ENCODE measurements at regions not wholly inside any gene's neighbourhood (a gene's known extent, or its start where the extent isn't known, plus 50 kb on each side); places are given as distances from the start of the nearest gene placed in this dataset.
A peak's percentile ranks its signal among the peaks of the same experiment; 100 is the strongest.

DNA sequence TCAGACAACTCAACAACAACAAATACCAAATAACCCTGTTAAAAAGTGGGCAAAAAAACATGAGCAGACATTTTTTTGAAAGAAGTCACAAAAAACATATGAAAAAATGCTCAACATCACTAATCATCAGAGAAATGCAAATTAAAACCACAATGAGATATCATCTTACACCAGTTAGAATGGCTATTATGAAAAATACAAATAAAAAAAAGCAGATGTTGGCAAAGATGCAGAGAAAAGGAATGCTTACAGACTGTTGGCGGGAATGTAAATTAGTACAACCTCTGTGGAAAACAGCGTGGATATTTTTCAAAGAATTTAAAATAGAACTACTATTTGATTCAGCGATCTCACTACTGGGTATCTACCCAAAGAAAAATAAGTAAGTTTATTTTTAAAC, 114.0 kb downstream of the SLC38A4 start:
- H3K9ac ChIP-seq: no peak overlapping the region
- TF ChIP-seq Cebpa-rat (IDR thresholded peaks at IDR 0.05): no peak
- no peaks in the 10 kb centered on the region for H3K27me3 ChIP-seq
- H4K20me1 ChIP-seq: no peaks in the 10 kb centered on the region
- no peaks in the 10 kb centered on the region for H3K4me1 ChIP-seq
- H3K36me3 ChIP-seq: no peaks in the 10 kb centered on the region
- no peak overlapping the region for H3K4me3 ChIP-seq
- no peaks in the 10 kb centered on the region for H3K9me3 ChIP-seq (replicated peaks in 1 of 11)
- H3K27ac ChIP-seq: no peak overlapping the region
- H3K4me2 ChIP-seq: no peak overlapping the region

DNA sequence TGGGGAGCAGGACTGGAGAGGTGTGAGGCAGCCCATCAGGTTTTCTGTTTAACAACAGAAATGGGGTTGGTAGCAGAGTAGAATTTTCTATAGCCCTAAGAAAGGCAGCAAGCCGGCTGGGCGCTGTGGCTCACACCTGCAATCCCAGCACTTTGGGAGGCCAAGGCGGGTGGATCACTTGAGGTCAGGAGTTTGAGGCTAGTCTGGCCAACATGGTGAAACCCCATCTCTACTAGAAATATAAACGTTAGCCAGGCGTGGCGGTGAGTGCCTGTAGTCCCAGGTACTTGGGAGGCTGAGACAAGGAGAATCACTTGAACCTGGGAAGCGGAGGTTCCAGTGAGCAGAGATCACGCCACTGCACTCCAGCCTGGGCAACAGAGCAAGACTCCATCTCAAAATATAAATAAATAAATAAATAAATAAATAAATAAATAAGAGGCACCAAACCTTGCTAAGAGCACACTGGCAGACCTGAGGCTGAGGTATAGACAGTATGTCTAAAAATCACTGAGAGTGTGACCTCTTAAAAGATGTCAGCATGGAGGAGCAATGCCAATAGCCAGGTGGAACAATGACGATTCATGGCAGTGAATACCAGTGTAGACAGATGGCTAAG, 115.6 kb downstream of the SLC38A4 start:
- TF ChIP-seq Cebpa-rat (IDR thresholded peaks at IDR 0.05): no peak
- Histone ChIP-seq H3K9me3 (replicated peaks in 1 of 11) (no peaks in the 10 kb centered on the region), H4K20me1 (no peaks in the 10 kb centered on the region), H3K4me1 (no peaks in the 10 kb centered on the region), H3K9ac (no peak overlapping the region), H3K27me3 (no peaks in the 10 kb centered on the region), H3K36me3 (no peaks in the 10 kb centered on the region), H3K4me2 (no peak overlapping the region), H3K4me3 (no peak overlapping the region), H3K27ac (no peak overlapping the region)

DNA sequence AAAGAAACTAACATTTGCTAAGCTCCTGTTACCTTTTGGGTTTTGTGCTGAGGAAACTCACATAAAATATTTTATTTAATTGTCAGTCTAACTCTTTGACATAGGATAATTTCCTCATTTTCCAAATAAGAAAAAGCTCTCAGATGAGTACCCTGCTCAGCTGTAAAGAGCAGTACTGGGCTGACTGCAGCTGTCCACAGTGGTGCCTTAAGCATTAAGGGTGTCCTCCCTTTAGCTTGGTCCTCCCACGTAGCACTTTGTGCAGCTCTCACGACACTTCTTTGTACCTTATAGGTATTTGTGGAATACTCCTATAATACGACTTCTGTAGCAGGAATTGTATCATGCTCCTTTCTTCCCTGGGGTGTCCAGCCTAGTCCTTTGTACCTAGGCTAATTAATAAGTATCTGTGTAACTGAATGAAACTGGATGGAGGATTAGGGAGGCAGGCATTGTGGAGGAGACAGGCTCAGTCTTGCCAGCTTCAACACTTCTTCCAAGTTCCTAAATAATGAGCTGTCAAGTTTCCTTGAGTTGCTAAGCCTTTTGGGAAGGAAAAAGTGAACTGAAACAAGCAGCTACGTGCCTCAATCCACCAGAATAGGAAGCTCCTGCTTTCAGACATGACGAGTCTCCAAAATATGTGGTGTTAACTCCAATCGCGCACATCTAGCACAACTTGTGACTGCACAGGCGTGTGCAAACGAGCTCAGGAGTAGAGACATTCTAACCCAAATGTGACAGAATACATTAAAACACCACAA, 123.0 kb downstream of the SLC38A4 start:
- H4K20me1 ChIP-seq: no peaks in the 10 kb centered on the region
- H3K9ac ChIP-seq: no peak overlapping the region
- no peak overlapping the region for H3K4me3 ChIP-seq
- no peak overlapping the region for H3K27ac ChIP-seq
- H3K4me2 ChIP-seq: peak overlapping the region in 2 of 11 experiments; percentile 49 to 50; a peak in 5 of 22 replicates
- H3K4me1 ChIP-seq: peaks cover 0 to 19% (median 0%) of the 10 kb centered on the region in 10 experiments; a peak in 5 of 20 replicates
- TF ChIP-seq Cebpa-rat (IDR thresholded peaks at IDR 0.05): no peak
- no peaks in the 10 kb centered on the region for H3K36me3 ChIP-seq
- peaks cover 0 to 10% (median 6%) of the 10 kb centered on the region in 11 experiments; a peak in 15 of 22 replicates for H3K9me3 ChIP-seq (replicated peaks in 1 of 11)
- no peaks in the 10 kb centered on the region for H3K27me3 ChIP-seq

DNA sequence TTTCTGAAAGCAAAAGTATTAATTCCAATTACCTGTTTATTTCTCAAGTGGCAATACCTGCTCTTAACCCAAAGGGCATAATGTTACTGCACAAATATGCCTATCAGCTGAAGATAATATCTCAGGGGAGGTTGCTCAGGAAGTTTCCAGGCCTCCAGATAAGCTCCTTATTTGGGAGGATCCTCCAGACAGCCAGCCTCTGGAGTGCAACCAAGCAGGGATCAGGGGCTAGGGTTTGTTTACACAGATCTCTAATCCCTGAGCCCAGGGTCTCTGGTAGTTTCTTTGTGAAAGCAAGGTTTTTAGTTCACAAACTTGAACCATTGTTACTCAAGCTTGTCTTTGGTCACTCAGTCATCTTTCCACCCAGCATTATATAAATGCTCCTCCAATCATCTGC, 124.4 kb downstream of the SLC38A4 start:
- Histone ChIP-seq H3K9me3 (replicated peaks in 1 of 11) (peaks cover 4 to 16% (median 12%) of the 10 kb centered on the region in 11 experiments; a peak in 18 of 22 replicates), H3K4me3 (no peak overlapping the region), H3K4me1 (peaks cover 0 to 19% (median 0%) of the 10 kb centered on the region in 10 experiments; a peak in 5 of 20 replicates), H3K4me2 (no peak overlapping the region), H3K27ac (no peak overlapping the region), H3K27me3 (no peaks in the 10 kb centered on the region), H3K36me3 (no peaks in the 10 kb centered on the region), H3K9ac (no peak overlapping the region), H4K20me1 (no peaks in the 10 kb centered on the region)
- no peak for TF ChIP-seq Cebpa-rat (IDR thresholded peaks at IDR 0.05)

DNA sequence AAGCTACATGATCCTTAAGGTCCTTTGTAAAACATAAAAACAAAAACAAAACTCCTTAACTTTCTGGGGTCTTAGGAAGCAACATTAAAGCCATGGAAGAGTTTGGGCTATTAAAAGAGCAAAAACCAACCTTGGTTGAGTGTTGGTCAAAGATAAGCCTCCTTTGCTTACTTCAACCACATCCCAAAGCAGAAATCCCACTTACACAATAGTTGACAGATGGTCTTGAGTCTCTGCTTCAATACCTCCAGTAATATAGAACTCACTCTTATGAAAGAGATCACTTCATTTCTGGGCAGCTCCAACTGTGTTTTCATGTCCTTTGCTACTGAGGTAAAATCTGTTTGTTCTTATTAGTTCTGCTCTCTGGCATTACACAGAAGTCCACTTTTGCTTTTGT, 125.8 kb downstream of the SLC38A4 start:
- Histone ChIP-seq H3K27ac (no peak overlapping the region), H3K9me3 (replicated peaks in 1 of 11) (peaks cover 4 to 16% (median 12%) of the 10 kb centered on the region in 11 experiments; a peak in 18 of 22 replicates), H3K4me1 (peaks cover 0 to 19% (median 0%) of the 10 kb centered on the region in 10 experiments; a peak in 5 of 20 replicates), H3K36me3 (no peaks in the 10 kb centered on the region), H3K9ac (no peak overlapping the region), H3K4me3 (no peak overlapping the region), H4K20me1 (no peaks in the 10 kb centered on the region), H3K4me2 (no peak overlapping the region), H3K27me3 (no peaks in the 10 kb centered on the region)
- TF ChIP-seq Cebpa-rat (IDR thresholded peaks at IDR 0.05): no peak

DNA sequence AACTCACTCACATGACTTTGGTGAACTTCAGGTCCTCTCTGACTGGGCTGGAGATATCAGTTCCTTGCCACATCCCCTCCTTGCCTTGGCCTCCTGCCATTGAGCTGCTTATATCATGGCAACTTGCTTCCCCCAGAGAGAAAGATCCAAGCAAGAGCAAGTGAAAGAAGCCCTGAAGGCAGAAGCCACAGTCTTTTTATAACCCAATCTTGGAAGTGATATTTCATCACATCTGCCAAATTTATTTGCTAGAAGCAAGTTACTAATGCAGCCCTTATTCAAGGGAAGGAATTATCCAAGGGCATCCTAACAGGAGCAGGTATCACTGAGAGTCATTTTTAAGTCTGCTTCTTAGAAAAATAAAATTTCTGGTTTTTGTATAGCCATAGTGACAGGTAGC, 127.8 kb downstream of the SLC38A4 start:
- Histone ChIP-seq H4K20me1 (no peaks in the 10 kb centered on the region), H3K27me3 (no peaks in the 10 kb centered on the region), H3K9ac (no peak overlapping the region), H3K4me3 (no peak overlapping the region), H3K36me3 (no peaks in the 10 kb centered on the region), H3K4me1 (peaks cover 0 to 12% (median 0%) of the 10 kb centered on the region in 10 experiments; a peak in 5 of 20 replicates), H3K9me3 (replicated peaks in 1 of 11) (peaks cover 4 to 16% (median 12%) of the 10 kb centered on the region in 11 experiments; a peak in 18 of 22 replicates), H3K27ac (no peak overlapping the region), H3K4me2 (no peak overlapping the region)
- no peak for TF ChIP-seq Cebpa-rat (IDR thresholded peaks at IDR 0.05)

DNA sequence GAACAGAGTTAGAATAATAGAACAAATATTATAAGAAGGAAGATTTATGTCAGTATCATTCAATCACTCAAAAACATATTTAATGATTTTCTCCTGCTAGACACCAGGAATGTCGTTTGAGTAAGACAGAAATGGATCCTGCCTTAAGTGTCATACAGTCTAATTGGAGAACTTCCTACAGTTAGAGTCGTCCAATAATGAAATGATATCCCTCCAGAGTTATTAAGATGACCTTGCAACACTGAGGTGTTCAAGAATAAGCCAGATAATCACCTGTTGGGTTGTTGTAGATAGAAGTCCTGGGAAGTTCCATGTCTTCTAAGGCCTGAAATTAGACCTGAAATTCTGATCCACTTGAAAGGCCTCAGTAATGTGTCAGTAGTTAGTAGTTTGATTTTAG, 132.3 kb downstream of the SLC38A4 start:
- Histone ChIP-seq H3K9me3 (replicated peaks in 1 of 11) (peaks cover 4 to 14% (median 12%) of the 10 kb centered on the region in 11 experiments; a peak in 18 of 22 replicates), H3K27ac (no peak overlapping the region), H3K4me2 (no peak overlapping the region), H3K36me3 (no peaks in the 10 kb centered on the region), H3K4me1 (no peaks in the 10 kb centered on the region), H3K9ac (no peak overlapping the region), H3K4me3 (no peak overlapping the region), H4K20me1 (no peaks in the 10 kb centered on the region), H3K27me3 (no peaks in the 10 kb centered on the region)
- no peak for TF ChIP-seq Cebpa-rat (IDR thresholded peaks at IDR 0.05)

DNA sequence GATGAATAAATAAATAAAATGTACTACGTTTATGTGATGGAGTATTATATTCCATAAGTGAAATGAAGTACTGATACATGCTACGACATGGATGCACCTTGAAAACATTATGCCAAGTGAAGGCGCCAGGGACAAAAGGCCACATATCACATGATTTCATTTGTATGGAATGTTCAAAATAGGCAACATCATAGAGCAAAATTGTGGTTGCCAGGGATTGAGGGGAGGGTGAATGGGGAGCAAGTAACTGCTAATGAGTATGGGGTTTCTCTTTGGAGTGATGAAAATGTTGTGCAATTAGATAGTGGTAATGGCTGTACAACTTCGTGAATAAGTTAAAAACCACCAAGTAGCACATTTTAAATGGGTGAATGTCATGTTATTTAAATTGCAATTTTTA, 132.8 kb downstream of the SLC38A4 start:
- H3K27ac ChIP-seq: no peak overlapping the region
- no peaks in the 10 kb centered on the region for H3K4me1 ChIP-seq
- no peaks in the 10 kb centered on the region for H4K20me1 ChIP-seq
- no peak overlapping the region for H3K4me2 ChIP-seq
- no peaks in the 10 kb centered on the region for H3K27me3 ChIP-seq
- no peaks in the 10 kb centered on the region for H3K36me3 ChIP-seq
- peaks cover 3 to 10% (median 8%) of the 10 kb centered on the region in 11 experiments; a peak in 18 of 22 replicates for H3K9me3 ChIP-seq (replicated peaks in 1 of 11)
- H3K4me3 ChIP-seq: no peak overlapping the region
- no peak for TF ChIP-seq Cebpa-rat (IDR thresholded peaks at IDR 0.05)
- no peak overlapping the region for H3K9ac ChIP-seq

DNA sequence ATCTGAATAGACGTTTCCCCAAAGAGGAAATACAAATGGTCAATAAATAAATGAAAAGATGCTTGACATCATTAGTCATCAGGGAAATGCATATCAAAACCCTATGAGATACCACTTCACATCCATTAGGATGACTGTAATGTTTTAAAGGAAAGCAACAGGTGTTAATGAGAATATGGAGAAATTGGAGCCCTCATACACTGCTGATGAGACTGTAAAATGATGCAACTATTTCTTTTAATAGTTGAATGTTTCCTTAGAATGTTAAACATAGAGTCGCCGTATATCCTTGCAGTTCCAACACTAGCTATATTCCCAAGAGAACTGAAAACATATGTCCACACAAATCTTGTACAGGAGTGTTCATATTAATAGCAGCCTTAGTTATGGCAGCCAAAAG, 133.2 kb downstream of the SLC38A4 start:
- no peaks in the 10 kb centered on the region for H3K36me3 ChIP-seq
- no peak overlapping the region for H3K4me2 ChIP-seq
- no peak overlapping the region for H3K9ac ChIP-seq
- no peaks in the 10 kb centered on the region for H3K4me1 ChIP-seq
- peaks cover 0 to 6% (median 5%) of the 10 kb centered on the region in 11 experiments; a peak in 13 of 22 replicates for H3K9me3 ChIP-seq (replicated peaks in 1 of 11)
- no peak overlapping the region for H3K4me3 ChIP-seq
- H4K20me1 ChIP-seq: no peaks in the 10 kb centered on the region
- TF ChIP-seq Cebpa-rat (IDR thresholded peaks at IDR 0.05): no peak
- no peak overlapping the region for H3K27ac ChIP-seq
- H3K27me3 ChIP-seq: no peaks in the 10 kb centered on the region
